ENCODE measurements at regions not wholly inside any gene's neighbourhood (a gene's known extent, or its start where the extent isn't known, plus 50 kb on each side); places are given as distances from the start of the nearest gene placed in this dataset.

DNA sequence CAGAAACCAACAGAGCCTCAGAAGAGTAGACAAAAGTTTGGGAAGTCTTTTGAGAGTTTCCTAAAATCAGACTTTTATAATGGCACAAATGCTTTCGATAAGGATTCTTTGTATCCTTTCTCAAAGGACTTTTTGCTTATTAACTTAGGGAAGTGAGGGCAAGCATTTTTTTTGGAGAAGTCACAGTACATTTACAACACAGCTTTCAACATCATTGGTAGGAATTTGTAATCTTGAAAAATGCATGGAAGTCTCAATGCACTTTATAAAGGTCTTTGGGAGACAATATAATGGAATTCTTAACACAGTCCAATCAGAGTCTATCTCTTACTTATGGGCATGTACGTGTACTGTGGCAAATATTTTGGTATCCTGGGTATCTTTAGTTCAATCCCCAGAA lies 325.8 kb upstream of the NR5A2 start:
- no peaks in the 10 kb centered on the region for H3K9me3 ChIP-seq (ENCODE audit: insufficient read depth, low read depth, low read length)
- no peaks in the 10 kb centered on the region for H4K20me1 ChIP-seq (ENCODE audit: insufficient read depth, low read length)
- no peaks in the 10 kb centered on the region for H3K36me3 ChIP-seq (ENCODE audit: insufficient read depth, low read length)
- H3K27me3 ChIP-seq (ENCODE audit: insufficient read depth, low read length), result no peaks in the 10 kb centered on the region
- Mint-ChIP-seq H3K4me1 (ENCODE audit: low read depth, unreplicated experiment) (peaks cover 4% of the 10 kb centered on the region), H3K27ac (ENCODE audit: unreplicated experiment) (no peak overlapping the region), H3K9me3 (ENCODE audit: unreplicated experiment) (no peaks in the 10 kb centered on the region), H3K36me3 (ENCODE audit: low read depth, unreplicated experiment) (no peaks in the 10 kb centered on the region), H3K4me3 (ENCODE audit: unreplicated experiment) (no peak overlapping the region), H3K27me3 (ENCODE audit: low read depth, unreplicated experiment) (no peaks in the 10 kb centered on the region)
- FAIRE-seq (no peak), DNase-seq (ENCODE audit: low read depth) (no peak)
- TF ChIP-seq, protein P1, sequence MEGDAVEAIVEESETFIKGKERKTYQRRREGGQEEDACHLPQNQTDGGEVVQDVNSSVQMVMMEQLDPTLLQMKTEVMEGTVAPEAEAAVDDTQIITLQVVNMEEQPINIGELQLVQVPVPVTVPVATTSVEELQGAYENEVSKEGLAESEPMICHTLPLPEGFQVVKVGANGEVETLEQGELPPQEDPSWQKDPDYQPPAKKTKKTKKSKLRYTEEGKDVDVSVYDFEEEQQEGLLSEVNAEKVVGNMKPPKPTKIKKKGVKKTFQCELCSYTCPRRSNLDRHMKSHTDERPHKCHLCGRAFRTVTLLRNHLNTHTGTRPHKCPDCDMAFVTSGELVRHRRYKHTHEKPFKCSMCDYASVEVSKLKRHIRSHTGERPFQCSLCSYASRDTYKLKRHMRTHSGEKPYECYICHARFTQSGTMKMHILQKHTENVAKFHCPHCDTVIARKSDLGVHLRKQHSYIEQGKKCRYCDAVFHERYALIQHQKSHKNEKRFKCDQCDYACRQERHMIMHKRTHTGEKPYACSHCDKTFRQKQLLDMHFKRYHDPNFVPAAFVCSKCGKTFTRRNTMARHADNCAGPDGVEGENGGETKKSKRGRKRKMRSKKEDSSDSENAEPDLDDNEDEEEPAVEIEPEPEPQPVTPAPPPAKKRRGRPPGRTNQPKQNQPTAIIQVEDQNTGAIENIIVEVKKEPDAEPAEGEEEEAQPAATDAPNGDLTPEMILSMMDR (IDR thresholded peaks at IDR 0.05; ENCODE audit: insufficient read depth, low read depth, low read length), result no peak
- no peak for TF ChIP-seq EZH2 (IDR thresholded peaks at IDR 0.05; ENCODE audit: insufficient read depth, low read length)
- no peak overlapping the region for H2AFZ ChIP-seq (ENCODE audit: low read depth, low read length)
- H3K4me3 ChIP-seq (ENCODE audit: insufficient read depth, low read depth, low read length), result no peak overlapping the region
- no peaks in the 10 kb centered on the region for H3K79me2 ChIP-seq (ENCODE audit: insufficient read depth, low read length)
- no peak overlapping the region for H3K27ac ChIP-seq (ENCODE audit: low read depth, low read length)
- H3K4me2 ChIP-seq (ENCODE audit: low read length), result no peak overlapping the region
- no peak overlapping the region for H3K9ac ChIP-seq (ENCODE audit: low read length)
- no peaks in the 10 kb centered on the region for H3K4me1 ChIP-seq (ENCODE audit: insufficient read depth, low read length)

DNA sequence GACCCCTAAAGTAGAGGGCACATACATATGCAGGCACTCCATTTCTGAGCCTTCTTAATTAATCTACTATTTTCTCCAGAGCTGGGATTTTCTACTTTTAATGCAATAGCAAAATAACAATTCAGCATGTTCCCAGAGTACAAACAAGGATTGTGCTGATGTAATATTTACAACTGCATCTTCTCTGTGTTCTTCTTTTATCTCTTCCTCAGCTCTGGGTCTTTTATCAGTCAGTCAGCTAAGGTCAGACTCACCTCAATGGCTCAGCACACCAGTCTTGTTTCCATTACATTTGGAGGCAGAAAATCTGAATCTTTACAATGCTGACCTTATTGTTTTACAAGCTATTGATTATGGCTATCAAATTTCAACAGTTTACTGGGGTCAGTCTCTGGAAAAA lies 323.3 kb upstream of the NR5A2 start:
- H3K27ac Mint-ChIP-seq (ENCODE audit: unreplicated experiment), result no peak overlapping the region
- peaks cover 4% of the 10 kb centered on the region for H3K4me1 Mint-ChIP-seq (ENCODE audit: low read depth, unreplicated experiment)
- Histone ChIP-seq H3K4me1 (ENCODE audit: insufficient read depth, low read length) (no peaks in the 10 kb centered on the region), H4K20me1 (ENCODE audit: insufficient read depth, low read length) (no peaks in the 10 kb centered on the region), H3K27me3 (ENCODE audit: insufficient read depth, low read length) (no peaks in the 10 kb centered on the region), H3K4me3 (ENCODE audit: insufficient read depth, low read depth, low read length) (no peak overlapping the region), H3K9ac (ENCODE audit: low read length) (no peak overlapping the region), H3K36me3 (ENCODE audit: insufficient read depth, low read length) (no peaks in the 10 kb centered on the region), H3K9me3 (ENCODE audit: insufficient read depth, low read depth, low read length) (no peaks in the 10 kb centered on the region), H2AFZ (ENCODE audit: low read depth, low read length) (no peak overlapping the region), H3K27ac (ENCODE audit: low read depth, low read length) (no peak overlapping the region), H3K4me2 (ENCODE audit: low read length) (no peak overlapping the region), H3K79me2 (ENCODE audit: insufficient read depth, low read length) (no peaks in the 10 kb centered on the region)
- DNase-seq (ENCODE audit: low read depth) (no peak), FAIRE-seq (no peak)
- H3K36me3 Mint-ChIP-seq (ENCODE audit: low read depth, unreplicated experiment), result no peaks in the 10 kb centered on the region
- no peak for TF ChIP-seq EZH2 (IDR thresholded peaks at IDR 0.05; ENCODE audit: insufficient read depth, low read length)
- TF ChIP-seq, protein P1 (IDR thresholded peaks at IDR 0.05; ENCODE audit: insufficient read depth, low read depth, low read length), result no peak
- H3K9me3 Mint-ChIP-seq (ENCODE audit: unreplicated experiment), result no peaks in the 10 kb centered on the region
- no peak overlapping the region for H3K4me3 Mint-ChIP-seq (ENCODE audit: unreplicated experiment)
- no peaks in the 10 kb centered on the region for H3K27me3 Mint-ChIP-seq (ENCODE audit: low read depth, unreplicated experiment)

DNA sequence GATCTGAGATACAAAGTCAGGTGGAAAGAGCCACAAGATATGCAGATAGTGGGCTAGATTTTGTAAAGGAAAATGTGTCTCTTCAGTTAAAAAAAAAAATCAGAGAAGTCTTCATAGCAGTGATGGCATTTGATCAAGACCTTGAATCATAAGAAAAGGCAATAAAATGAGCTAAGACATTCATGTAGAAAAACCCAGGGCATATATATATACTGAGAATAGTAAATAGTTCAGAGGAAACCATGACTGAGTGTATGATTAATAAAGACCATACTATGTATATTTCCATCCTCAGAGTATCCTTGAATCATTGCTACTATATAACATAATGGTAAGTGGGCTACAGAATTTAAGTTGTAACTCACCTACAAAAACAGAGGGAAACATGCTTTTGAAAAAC lies 321.7 kb upstream of the NR5A2 start:
- Mint-ChIP-seq H3K9me3 (ENCODE audit: unreplicated experiment) (peaks cover 3% of the 10 kb centered on the region), H3K4me1 (ENCODE audit: low read depth, unreplicated experiment) (peaks cover 4% of the 10 kb centered on the region), H3K36me3 (ENCODE audit: low read depth, unreplicated experiment) (no peaks in the 10 kb centered on the region), H3K27ac (ENCODE audit: unreplicated experiment) (no peak overlapping the region), H3K27me3 (ENCODE audit: low read depth, unreplicated experiment) (no peaks in the 10 kb centered on the region), H3K4me3 (ENCODE audit: unreplicated experiment) (no peak overlapping the region)
- DNase-seq (ENCODE audit: low read depth), result no peak
- TF ChIP-seq, protein P1 (IDR thresholded peaks at IDR 0.05; ENCODE audit: insufficient read depth, low read depth, low read length), result no peak
- TF ChIP-seq EZH2 (IDR thresholded peaks at IDR 0.05; ENCODE audit: insufficient read depth, low read length), result no peak
- Histone ChIP-seq H3K4me1 (ENCODE audit: insufficient read depth, low read length) (no peaks in the 10 kb centered on the region), H3K4me2 (ENCODE audit: low read length) (no peak overlapping the region), H3K27ac (ENCODE audit: low read depth, low read length) (no peak overlapping the region), H3K9me3 (ENCODE audit: insufficient read depth, low read depth, low read length) (no peaks in the 10 kb centered on the region), H3K36me3 (ENCODE audit: insufficient read depth, low read length) (no peaks in the 10 kb centered on the region), H3K9ac (ENCODE audit: low read length) (no peak overlapping the region), H3K79me2 (ENCODE audit: insufficient read depth, low read length) (no peaks in the 10 kb centered on the region), H3K4me3 (ENCODE audit: insufficient read depth, low read depth, low read length) (no peak overlapping the region), H4K20me1 (ENCODE audit: insufficient read depth, low read length) (no peaks in the 10 kb centered on the region), H2AFZ (ENCODE audit: low read depth, low read length) (no peak overlapping the region), H3K27me3 (ENCODE audit: insufficient read depth, low read length) (no peaks in the 10 kb centered on the region)
- no peak for FAIRE-seq

Data from astrocyte (in vitro differentiated cells and primary cell).